SKM-1 treated with dmso at 0.1 percent for 144 hours (cell line): ENCODE measurements at regions not wholly inside any gene's neighbourhood (a gene's known extent, or its start where the extent isn't known, plus 50 kb on each side); places are given as distances from the start of the nearest gene placed in this dataset.

Experiments used
- DNase-seq: peaks from one replicate; lab custom pipeline; 2025; ENCODE audit not compliant: unreplicated experiment; lab: John Stamatoyannopoulos, UW

DNA sequence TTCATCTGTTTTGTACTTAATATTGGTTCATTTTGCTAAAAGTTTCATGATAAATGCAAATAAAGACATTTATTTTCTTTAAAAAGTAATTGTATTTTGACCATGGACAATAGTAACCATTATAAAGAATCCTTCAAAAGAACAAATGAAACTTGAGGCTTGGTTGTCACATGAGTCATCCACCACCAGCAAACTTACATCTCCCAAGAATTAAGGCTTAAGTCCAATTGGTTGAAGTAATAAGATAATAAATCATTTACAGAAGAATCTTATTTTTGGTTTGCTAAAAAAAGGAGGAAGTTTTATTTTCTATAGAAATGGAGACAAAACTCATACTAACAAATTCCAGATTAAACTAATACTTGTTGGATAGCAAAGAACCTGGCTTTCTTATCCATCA, 84.8 kb upstream of the KITLG start:
- no peak for DNase-seq

- DNase-seq, result no peak
These were observed 82.7 kb upstream of the KITLG start for GRCh38 chr12:88662961-88663360.

DNA sequence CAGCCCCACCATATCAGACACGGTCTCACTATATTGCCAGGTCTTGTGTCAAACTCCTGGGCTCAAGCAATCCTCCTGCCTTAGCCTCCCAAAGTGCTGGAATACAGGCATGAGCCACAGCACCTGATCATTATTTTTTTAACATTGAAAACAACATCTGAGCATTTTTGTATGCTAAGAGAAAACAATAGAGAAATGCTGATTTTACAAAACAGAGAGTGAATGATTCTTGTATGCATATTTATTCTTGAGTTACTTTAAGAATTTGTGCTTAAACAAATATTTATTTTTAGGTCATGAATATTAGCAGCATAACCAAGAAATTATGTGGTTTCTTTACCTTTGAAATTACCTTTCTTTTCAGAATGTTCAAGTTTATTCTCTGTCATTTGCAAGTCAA, 81.8 kb upstream of the KITLG start:
- DNase-seq, result no peak

- DNase-seq, result no peak
These were observed 77.7 kb upstream of the KITLG start for GRCh38 chr12:88658009-88658408.

GRCh38 chr12:88650715-88651114, 70.4 kb upstream of the KITLG start:
- DNase-seq, result no peak

- DNase-seq, result no peak
These were observed 68.4 kb upstream of the KITLG start for GRCh38 chr12:88648625-88649024.

DNA sequence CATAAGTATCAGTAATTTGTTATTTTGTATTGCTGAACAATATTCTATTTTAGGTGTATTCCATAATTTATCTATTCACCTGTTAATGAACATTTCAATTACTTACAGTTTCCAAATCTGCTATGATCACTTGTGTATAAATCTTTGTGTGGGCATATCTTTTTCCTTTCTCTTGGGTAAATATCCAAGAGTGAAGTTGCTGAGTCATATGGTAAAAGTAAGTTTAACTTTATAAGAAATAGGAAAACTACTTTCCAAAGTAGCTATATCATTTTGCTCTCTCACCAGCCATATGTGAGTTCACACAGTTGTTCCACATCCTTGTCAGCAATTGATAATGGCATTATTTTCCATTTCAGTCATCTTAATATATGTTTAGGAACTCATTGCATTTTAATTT, 66.6 kb upstream of the KITLG start:
- no peak for DNase-seq

GRCh38 chr12:88645816-88646215, 65.5 kb upstream of the KITLG start:
- no peak for DNase-seq

DNA sequence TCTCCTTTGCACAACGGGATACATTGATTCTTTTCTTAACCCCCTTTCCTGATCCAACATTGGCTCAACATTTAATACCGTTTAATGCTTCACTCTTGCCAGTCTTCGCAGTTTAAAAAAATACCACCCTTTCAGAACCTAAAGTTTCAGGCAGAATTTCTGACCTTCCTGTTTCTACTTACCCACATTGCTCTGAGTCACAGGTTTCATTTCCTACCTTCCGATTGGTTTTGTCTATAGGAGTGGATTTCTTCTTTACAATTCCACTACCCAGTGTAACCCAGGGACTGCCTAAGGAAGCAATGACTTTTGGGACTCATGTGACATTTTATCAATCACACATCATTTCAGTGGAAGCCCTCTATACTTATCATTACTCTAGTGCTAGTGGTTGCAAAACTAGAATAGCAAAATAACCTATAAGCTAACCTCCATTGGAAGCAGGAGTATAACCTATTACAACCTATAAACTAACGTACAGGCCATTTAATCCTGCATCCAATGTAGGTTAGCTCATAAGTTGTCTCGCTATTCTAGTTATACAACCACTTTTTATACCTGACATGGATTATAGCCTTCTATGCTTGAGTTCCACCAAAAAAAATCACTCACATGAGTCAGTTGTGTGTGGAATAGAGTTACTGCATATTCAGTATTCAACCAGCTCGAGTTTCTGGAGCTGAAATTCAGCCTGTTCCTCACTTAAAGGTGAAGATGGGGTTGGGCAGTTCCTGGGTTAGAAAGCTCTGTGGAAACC, 64.9 kb upstream of the KITLG start:
- no peak for DNase-seq

DNA sequence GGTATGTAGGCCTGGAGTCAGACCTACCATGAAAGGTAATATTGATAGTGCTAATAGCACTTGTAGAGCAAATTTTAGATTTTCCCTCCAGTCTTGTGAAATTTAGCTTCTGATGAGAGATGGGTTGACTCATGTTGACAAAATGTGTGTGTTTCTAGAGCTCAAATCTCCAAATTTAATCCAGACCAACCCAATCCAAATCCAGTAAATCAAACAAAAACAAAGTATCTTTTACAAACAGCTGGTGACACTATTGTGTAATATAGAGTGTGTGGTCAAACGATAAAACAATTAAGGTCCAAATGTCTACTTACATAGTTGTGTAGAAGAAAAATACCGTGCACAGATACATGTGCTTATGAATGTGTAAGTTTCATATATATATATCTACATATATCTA, 63.4 kb upstream of the KITLG start:
- no peak for DNase-seq

DNA sequence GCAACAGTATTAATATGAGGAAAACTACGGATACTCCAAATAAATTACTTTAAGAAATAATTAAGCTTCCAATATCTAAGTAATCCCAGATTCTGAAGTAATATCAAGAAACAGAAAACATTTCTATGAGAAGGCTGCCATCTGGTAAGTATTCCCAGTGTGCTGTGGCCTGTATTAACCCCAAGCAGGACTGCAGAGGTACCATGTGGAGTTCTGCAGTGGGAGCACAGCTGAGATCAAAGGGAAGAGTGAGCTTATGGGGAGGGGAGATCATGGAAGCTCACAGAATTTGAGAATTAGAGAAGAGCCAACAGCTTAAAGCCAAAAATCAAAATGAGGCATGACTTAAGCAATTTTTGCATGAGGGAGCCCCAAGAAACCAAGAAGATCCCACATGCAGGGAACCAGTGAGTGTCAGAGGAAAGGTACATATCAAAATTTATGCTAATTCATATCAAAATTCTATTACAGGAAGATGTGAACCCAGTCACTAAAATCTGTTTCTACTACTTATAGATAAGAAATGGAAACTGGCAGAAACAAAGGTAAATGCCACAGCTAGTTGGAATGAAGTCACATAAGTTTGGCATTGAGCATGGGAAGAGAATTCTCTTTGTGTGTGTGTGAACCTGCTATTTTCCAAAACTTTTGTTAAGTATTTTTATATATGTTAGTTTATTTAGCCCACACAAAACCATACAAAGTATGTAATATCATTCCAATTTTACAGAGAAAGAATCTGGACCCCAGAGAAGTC, 62.6 kb upstream of the KITLG start:
- DNase-seq, result no peak

DNA sequence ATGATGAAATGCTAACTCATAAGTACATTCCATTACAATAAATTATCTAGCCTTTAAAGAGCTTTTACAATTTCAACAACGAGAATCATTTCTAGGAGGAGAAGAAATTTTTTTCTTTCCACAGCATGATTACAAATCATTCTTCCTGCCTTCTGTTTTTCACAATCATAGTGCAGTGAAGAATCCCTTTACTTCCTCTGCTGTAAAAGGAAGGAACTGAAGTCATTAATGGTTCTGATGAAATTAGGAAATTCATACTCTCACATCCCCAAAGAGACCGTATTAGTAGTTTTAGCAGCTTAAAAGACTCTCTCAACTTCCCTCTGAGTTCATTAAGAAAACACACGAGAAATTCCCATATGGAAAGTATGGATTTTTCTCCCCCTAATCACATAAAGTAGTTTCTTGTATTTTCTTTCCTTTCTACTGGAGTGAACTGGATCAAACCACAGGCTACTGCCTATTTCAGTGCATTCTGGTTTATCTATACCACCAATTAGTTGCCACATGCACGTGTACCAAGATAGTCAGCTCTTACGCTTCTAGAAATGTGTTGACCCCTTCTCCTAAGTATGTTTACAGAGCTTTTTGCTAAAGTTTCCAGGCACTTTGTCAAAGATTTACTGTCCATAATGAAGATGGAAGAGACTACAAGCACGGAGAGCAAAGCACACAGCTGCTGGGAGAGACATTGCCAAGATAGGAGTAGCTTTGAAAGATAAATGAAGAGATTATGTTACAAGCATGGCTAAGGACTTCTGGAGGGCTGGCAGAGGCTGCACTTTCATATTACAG, 58.9 kb upstream of the KITLG start:
- peak; percentile 32 for DNase-seq

- no peak for DNase-seq
These were observed 58.1 kb upstream of the KITLG start for GRCh38 chr12:88638388-88638787.

- no peak for DNase-seq
These were observed 53.7 kb upstream of the KITLG start for GRCh38 chr12:88634008-88634407.

DNA sequence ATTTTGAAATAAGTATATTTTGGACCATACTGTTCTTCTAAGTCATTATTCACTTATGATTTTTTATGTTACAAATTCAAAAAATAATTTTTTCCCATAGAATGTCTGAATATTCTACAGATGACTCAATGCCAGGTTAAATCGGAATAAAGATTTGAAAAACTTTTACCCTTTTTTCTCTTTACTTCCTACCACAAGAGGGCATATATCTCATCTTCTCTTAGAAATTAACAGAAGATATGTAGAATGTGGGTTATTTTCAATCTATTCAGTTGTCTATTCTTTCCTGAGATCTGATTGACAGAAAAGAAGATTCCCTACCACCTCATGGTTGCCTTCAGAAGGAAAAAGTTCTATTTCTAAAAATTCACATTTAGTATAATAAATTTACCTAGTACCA, 53.0 kb upstream of the KITLG start:
- DNase-seq, result no peak

DNA sequence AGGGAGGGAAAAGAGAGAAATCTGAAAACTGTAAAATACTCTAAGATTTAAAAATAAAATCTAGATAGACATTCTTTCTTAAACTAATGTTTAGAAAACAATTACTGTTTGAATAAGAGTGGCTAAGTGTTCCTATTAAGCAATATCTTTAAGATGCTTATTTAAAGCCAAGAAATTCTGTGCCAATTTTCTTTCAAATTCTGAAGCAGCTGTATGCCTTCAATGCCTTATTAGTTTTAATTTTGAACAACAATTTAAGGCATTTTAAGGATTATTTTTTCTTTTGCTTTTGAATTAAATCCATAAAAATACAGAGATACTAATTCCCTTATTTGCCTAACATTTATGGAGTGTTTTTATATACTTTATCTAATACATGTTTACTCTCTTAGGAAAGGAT, 50.3 kb upstream of the KITLG start:
- no peak for DNase-seq
